Hepatic stellate cell (primary cell): ENCODE measurements at regions not wholly inside any gene's neighbourhood (a gene's known extent, or its start where the extent isn't known, plus 50 kb on each side); places are given as distances from the start of the nearest gene placed in this dataset.

Source experiments
- DNase-seq: peaks from one replicate; pipeline ENCODE4 v3.0.0; 2011; ENCODE audit warnings: low spot score

- DNase-seq = no peak
Measured at GRCh38 chr16:82497139-82497538, 129.6 kb upstream of the CDH13 start.

- DNase-seq = no peak
Measured at GRCh38 chr16:82488460-82488859, 138.3 kb upstream of the CDH13 start.

- DNase-seq = no peak
Measured at GRCh38 chr16:82481455-82481854, 145.3 kb upstream of the CDH13 start.

GRCh38 chr16:82476786-82477185, 150.0 kb upstream of the CDH13 start:
- no peak for DNase-seq

GRCh38 chr16:82470620-82471152, 156.1 kb upstream of the CDH13 start:
- DNase-seq = no peak

- no peak for DNase-seq
Measured at GRCh38 chr16:82470016-82470415, 156.8 kb upstream of the CDH13 start.

GRCh38 chr16:82464187-82464586, 162.6 kb upstream of the CDH13 start:
- no peak for DNase-seq

- DNase-seq = no peak
Measured at GRCh38 chr16:82460766-82461165, 166.0 kb upstream of the CDH13 start.

- no peak for DNase-seq
Measured at GRCh38 chr16:82459580-82460256, 167.1 kb upstream of the CDH13 start.

- DNase-seq = peak; percentile 48
Measured at GRCh38 chr16:82456683-82457082, 170.1 kb upstream of the CDH13 start.

GRCh38 chr16:82454566-82454965, 172.2 kb upstream of the CDH13 start:
- DNase-seq = no peak

- no peak for DNase-seq
Measured at GRCh38 chr16:82454152-82454551, 172.6 kb upstream of the CDH13 start.

GRCh38 chr16:82452004-82452756, 174.6 kb upstream of the CDH13 start:
- DNase-seq = no peak

- no peak for DNase-seq
Measured at GRCh38 chr16:82451449-82451848, 175.3 kb upstream of the CDH13 start.

GRCh38 chr16:82440336-82440735, 186.4 kb upstream of the CDH13 start:
- no peak for DNase-seq

- peak; percentile 42 for DNase-seq
Measured at GRCh38 chr16:82439678-82440293, 187.0 kb upstream of the CDH13 start.

- DNase-seq = no peak
Measured at GRCh38 chr16:82433042-82433441, 193.7 kb upstream of the CDH13 start.

- DNase-seq = no peak
Measured at GRCh38 chr16:82432261-82432660, 194.5 kb upstream of the CDH13 start.

- DNase-seq = no peak
Measured at GRCh38 chr16:82425661-82426060, 201.1 kb upstream of the CDH13 start.

- DNase-seq = no peak
Measured at GRCh38 chr16:82421851-82422250, 204.9 kb upstream of the CDH13 start.

- no peak for DNase-seq
Measured at GRCh38 chr16:82419332-82419731, 207.4 kb upstream of the CDH13 start.

GRCh38 chr16:82414476-82414875, 212.3 kb upstream of the CDH13 start:
- no peak for DNase-seq

- no peak for DNase-seq
Measured at GRCh38 chr16:82412770-82413169, 214.0 kb upstream of the CDH13 start.
